Body of pancreas (tissue), 4 donors: ENCODE measurements at regions not wholly inside any gene's neighbourhood (a gene's known extent, or its start where the extent isn't known, plus 50 kb on each side); places are given as distances from the start of the nearest gene placed in this dataset.
A peak's percentile ranks its signal among the peaks of the same experiment; 100 is the strongest.

Experiments
- POLR2A ChIP-seq, 3 donors: fragments of 450-650 bp; IDR thresholded peaks; one replicate each; pipeline ENCODE4 v1.6.1; 2016; ENCODE audit warnings: antibody characterized with exemption in 3 of 3, mild to moderate bottlenecking in 2 of 3
- TF ChIP-seq, protein P1 (sequence below), 7 experiments: fragments of 450-650 bp in 4 of 7; fragments of 200-600 bp in 3 of 7; sonication (generic) in 3 of 7; IDR thresholded peaks; one replicate each; pipeline ENCODE4 v1.5.1; 2016 to 2019; ENCODE audit warnings: antibody characterized with exemption in 7 of 7

DNA sequence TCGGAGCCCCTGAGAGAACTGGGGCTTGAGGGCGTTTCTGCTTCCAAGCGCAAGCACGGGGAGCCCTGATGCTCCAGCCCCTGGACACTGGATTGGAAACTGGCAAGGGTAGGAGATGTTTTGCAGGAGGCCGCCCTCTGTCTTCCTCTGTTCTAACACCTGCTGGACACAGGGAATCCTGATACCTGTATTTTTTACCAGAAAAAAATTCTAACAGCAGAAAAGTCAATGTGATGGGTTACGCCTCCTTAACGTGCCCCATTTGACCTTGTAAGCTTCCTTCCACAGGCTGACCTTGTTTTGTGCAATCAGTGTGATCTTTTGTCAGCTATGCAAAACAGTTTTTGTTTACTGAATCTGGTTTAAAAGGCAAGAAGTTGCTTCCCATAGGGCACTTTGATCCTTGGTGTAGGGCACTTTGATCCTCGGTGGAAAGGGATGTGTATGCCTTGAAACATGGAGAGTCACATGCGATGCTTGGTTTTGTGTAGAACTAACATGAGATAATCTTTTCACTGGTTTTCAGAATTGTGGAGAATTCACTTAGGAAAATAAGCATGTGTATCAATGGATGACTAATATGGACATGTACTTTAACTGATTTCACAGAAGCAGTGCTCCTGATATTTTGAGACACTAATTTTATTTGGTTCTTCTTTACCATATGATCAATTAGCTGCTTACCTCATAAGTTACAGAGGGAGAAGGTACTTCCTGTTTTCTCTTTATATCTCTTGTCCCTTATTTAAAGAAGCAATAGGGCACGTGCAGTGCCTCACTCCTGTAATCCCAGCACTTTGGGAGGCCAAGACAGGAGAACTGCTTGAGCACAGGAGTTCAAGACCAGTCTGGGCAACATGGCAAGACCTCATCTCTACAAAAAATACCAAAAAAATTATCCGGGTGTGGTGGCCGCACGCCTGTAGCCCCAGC is 59.9 kb upstream of the MAP3K4 start:
- TF ChIP-seq, protein P1, sequence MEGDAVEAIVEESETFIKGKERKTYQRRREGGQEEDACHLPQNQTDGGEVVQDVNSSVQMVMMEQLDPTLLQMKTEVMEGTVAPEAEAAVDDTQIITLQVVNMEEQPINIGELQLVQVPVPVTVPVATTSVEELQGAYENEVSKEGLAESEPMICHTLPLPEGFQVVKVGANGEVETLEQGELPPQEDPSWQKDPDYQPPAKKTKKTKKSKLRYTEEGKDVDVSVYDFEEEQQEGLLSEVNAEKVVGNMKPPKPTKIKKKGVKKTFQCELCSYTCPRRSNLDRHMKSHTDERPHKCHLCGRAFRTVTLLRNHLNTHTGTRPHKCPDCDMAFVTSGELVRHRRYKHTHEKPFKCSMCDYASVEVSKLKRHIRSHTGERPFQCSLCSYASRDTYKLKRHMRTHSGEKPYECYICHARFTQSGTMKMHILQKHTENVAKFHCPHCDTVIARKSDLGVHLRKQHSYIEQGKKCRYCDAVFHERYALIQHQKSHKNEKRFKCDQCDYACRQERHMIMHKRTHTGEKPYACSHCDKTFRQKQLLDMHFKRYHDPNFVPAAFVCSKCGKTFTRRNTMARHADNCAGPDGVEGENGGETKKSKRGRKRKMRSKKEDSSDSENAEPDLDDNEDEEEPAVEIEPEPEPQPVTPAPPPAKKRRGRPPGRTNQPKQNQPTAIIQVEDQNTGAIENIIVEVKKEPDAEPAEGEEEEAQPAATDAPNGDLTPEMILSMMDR (IDR thresholded peaks at IDR 0.05) = peak in 2 of 7 experiments; percentile 2 to 18
- TF ChIP-seq POLR2A (IDR thresholded peaks at IDR 0.05) = no peak
